Caco-2 (cell line): ENCODE measurements at regions not wholly inside any gene's neighbourhood (a gene's known extent, or its start where the extent isn't known, plus 50 kb on each side); places are given as distances from the start of the nearest gene placed in this dataset.
"Not testable (repeated sequence)": the region's sequence is repeated elsewhere in the genome, so short reads cannot be mapped to it uniquely, and the experiment has no call there.

Experiments used
- BruUV-seq: library from RNA; stranded (reverse); fragments of 400-500 nt; replicated peaks from 2 replicates; lab custom pipeline; 2021; lab: Mats Ljungman, UMichigan
- CTCF ChIA-PET: fragments of 300-600 bp; sonication (Branson Sonifier 250); formaldehyde crosslinking; loops from one replicate; lab custom pipeline; 2022; ENCODE audit warnings: antibody characterized with exemption; lab: Charles Lee
- POLR2A ChIA-PET: fragments of 300-600 bp; sonication (Branson Sonifier 250); formaldehyde crosslinking; loops from one replicate; lab custom pipeline; 2022; ENCODE audit warnings: antibody characterized with exemption; lab: Charles Lee
- DNase-seq, 2 experiments: peaks; one replicate each; pipeline versions ENCODE4 v3.0.0 to v3.0.0-alpha.2; 2020 to 2022
- H3K27me3 ChIP-seq: replicated peaks from 2 replicates; pipeline ENCODE4 v1.6.0; 2011; ENCODE audit warnings: low read length; ENCODE audit not compliant: control insufficient read depth, insufficient read depth
- H3K36me3 ChIP-seq: 2 replicates; pipeline ENCODE4 v1.5.1; 2011; ENCODE audit warnings: low read length; ENCODE audit not compliant: control insufficient read depth, insufficient read depth
- H3K4me1 ChIP-seq: fragments of 250-450 bp; sonication (Bioruptor Pico); 2 replicates; pipeline ENCODE4 v1.5.1; 2020; ENCODE audit warnings: mild to moderate bottlenecking
- H3K4me3 ChIP-seq: 2 replicates; pipeline ENCODE4 v1.5.1; 2011; ENCODE audit warnings: low read depth, mild to moderate bottlenecking, control low read depth, low read length
- H3K9me3 ChIP-seq: fragments of 250-450 bp; sonication (Bioruptor Pico); 2 replicates; pipeline ENCODE4 v1.5.1; 2020; ENCODE audit warnings: mild to moderate bottlenecking, moderate library complexity
- H3K27ac Mint-ChIP-seq: one replicate; pipeline ENCODE4 v1.8.0; 2022; ENCODE audit warnings: mixed read lengths; ENCODE audit not compliant: unreplicated experiment
- H3K27me3 Mint-ChIP-seq: one replicate; pipeline ENCODE4 v1.8.0; 2022; ENCODE audit warnings: mixed read lengths; ENCODE audit not compliant: insufficient read depth, unreplicated experiment
- H3K36me3 Mint-ChIP-seq: one replicate; pipeline ENCODE4 v1.8.0; 2022; ENCODE audit warnings: mild to moderate bottlenecking, mixed read lengths; ENCODE audit not compliant: insufficient read depth, unreplicated experiment
- H3K4me1 Mint-ChIP-seq: one replicate; pipeline ENCODE4 v1.8.0; 2022; ENCODE audit warnings: low read depth, mixed read lengths; ENCODE audit not compliant: unreplicated experiment
- H3K4me3 Mint-ChIP-seq: one replicate; pipeline ENCODE4 v1.8.0; 2022; ENCODE audit warnings: mild to moderate bottlenecking, moderate library complexity, mixed read lengths; ENCODE audit not compliant: unreplicated experiment
- H3K9me3 Mint-ChIP-seq: one replicate; pipeline ENCODE4 v1.8.0; 2022; ENCODE audit warnings: mixed read lengths; ENCODE audit not compliant: unreplicated experiment
- intact Hi-C: fragments of 100-400 bp; cut with micrococcal nuclease; formaldehyde crosslinking; loops from one replicate; pipeline ENCODE4 v1.10.0; 2022; ENCODE audit not compliant: unreplicated experiment
- TF ChIP-seq, protein P1 (sequence below), 2 experiments: fragments of 200-600 bp in 1 of 2; IDR thresholded peaks; 1 replicate in 1 of 2; 2 replicates in 1 of 2; pipeline versions ENCODE4 v1.5.1 to v1.8.0; 2011 to 2022; ENCODE audit warnings: antibody characterized with exemption in 1 of 2, control low read depth in 1 of 2, inconsistent platforms in 1 of 2, low read depth in 1 of 2, low read length in 1 of 2, mild to moderate bottlenecking in 1 of 2, moderate library complexity in 1 of 2; ENCODE audit not compliant: insufficient read depth in 1 of 2, severe bottlenecking in 1 of 2, unreplicated experiment in 1 of 2

DNA sequence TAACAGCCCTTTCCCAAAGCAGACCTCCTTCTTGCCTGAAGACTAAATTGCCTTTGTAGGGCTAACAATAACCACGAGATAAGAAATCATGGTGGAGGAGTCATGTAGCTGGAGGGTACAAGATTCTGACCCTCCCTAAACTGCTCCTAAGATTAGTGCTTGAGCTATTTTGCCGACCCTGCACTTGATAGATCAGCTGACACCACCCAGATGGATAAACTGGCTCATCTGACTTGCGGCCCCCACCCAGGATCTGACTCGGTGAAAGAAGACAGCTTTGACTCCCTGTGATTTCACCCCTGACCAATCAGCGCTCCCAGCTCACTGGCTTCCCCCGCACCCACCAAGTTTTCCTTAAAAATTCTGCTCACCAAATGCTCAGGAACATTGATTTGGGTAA lies 57.6 kb upstream of the UNC93A start:
- ChIA-PET POLR2A (interaction anchor here (0.7 kb wide), 1 partner anchor 37 kb away, joined by 4 read pairs; no protein-coding TSS in a partner anchor), CTCF (no interaction called here)
- Histone ChIP-seq H3K36me3 (no peaks in the 10 kb centered on the region), H3K9me3 (no peaks in the 10 kb centered on the region), H3K4me1 (peaks cover 36% of the 10 kb centered on the region), H3K4me3 (no peak overlapping the region), H3K27me3 (no peaks in the 10 kb centered on the region)
- no TSS peak for BruUV-seq
- Mint-ChIP-seq H3K27me3 (no peaks in the 10 kb centered on the region), H3K36me3 (no peaks in the 10 kb centered on the region), H3K27ac (no peak overlapping the region), H3K9me3 (no peaks in the 10 kb centered on the region), H3K4me3 (no peak overlapping the region), H3K4me1 (peaks cover 42% of the 10 kb centered on the region)
- intact Hi-C loops, result loop anchor here (2.0 kb wide), 1 partner anchor 35 kb away; no protein-coding TSS in a partner anchor
- TF ChIP-seq, protein P1, sequence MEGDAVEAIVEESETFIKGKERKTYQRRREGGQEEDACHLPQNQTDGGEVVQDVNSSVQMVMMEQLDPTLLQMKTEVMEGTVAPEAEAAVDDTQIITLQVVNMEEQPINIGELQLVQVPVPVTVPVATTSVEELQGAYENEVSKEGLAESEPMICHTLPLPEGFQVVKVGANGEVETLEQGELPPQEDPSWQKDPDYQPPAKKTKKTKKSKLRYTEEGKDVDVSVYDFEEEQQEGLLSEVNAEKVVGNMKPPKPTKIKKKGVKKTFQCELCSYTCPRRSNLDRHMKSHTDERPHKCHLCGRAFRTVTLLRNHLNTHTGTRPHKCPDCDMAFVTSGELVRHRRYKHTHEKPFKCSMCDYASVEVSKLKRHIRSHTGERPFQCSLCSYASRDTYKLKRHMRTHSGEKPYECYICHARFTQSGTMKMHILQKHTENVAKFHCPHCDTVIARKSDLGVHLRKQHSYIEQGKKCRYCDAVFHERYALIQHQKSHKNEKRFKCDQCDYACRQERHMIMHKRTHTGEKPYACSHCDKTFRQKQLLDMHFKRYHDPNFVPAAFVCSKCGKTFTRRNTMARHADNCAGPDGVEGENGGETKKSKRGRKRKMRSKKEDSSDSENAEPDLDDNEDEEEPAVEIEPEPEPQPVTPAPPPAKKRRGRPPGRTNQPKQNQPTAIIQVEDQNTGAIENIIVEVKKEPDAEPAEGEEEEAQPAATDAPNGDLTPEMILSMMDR (IDR thresholded peaks at IDR 0.05; ENCODE audit: insufficient read depth in 1 of 2, low read depth in 1 of 2, low read length in 1 of 2, severe bottlenecking in 1 of 2, unreplicated experiment in 1 of 2), result no peak
- no peak for DNase-seq

DNA sequence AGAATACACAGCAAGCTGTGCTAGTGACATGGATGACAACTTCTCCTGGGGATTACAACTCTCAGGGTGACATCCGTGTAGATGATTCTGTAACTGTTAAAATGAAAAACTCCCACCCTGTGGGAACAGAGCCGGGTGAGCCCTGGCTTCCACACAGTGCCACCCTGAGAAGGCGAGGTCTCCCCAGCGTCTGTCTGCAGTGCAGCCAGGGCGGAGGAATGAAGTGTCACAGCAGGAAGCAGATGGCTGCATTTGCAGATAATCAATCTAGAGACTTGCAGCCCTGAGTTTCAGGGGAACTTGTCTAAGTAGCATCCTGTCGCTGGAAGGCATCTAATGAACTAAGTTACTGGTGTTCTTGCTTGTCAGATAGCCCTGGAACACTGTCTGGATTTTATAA lies 56.5 kb upstream of the UNC93A start:
- H3K36me3 Mint-ChIP-seq, BruUV-seq, POLR2A ChIA-PET, H3K9me3 Mint-ChIP-seq, H3K9me3 ChIP-seq, intact Hi-C loops, H3K4me3 Mint-ChIP-seq, CTCF ChIA-PET, H3K4me3 ChIP-seq, DNase-seq, H3K27ac Mint-ChIP-seq, H3K27me3 Mint-ChIP-seq, H3K27me3 ChIP-seq, H3K36me3 ChIP-seq: not testable (repeated sequence)
- H3K4me1 ChIP-seq, result peaks cover 47% of the 10 kb centered on the region
- H3K4me1 Mint-ChIP-seq, result peaks cover 42% of the 10 kb centered on the region

DNA sequence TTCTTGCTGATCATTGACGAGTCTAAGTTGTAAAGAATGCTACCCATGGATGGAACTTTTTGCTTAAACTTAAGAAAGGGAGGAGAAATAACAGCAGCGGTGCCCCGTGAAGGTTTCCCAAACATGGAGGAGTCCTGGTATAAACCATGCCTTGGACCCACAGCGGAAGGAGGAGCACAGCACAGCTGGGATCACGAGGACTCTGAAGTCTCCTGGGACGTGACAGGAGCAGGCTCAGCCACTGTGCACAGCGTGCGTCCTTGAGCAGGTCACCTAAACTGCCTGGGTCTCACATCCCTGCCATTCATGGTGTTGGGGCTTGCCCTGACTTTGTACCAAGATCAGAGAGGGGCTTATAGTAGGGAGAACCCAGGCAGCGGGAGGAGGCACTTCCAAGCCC lies 56.1 kb upstream of the UNC93A start:
- Histone ChIP-seq H3K36me3 (no peaks in the 10 kb centered on the region), H3K27me3 (no peaks in the 10 kb centered on the region), H3K4me1 (peaks cover 51% of the 10 kb centered on the region), H3K4me3 (no peak overlapping the region), H3K9me3 (no peaks in the 10 kb centered on the region)
- Mint-ChIP-seq H3K27me3 (no peaks in the 10 kb centered on the region), H3K4me3 (no peak overlapping the region), H3K36me3 (no peaks in the 10 kb centered on the region), H3K9me3 (no peaks in the 10 kb centered on the region), H3K27ac (no peak overlapping the region), H3K4me1 (peaks cover 40% of the 10 kb centered on the region)
- no TSS peak for BruUV-seq
- intact Hi-C loops, result no loop called here
- ChIA-PET CTCF (no interaction called here), POLR2A (no interaction called here)
- no peak for DNase-seq
- TF ChIP-seq, protein P1 (IDR thresholded peaks at IDR 0.05; ENCODE audit: insufficient read depth in 1 of 2, low read depth in 1 of 2, low read length in 1 of 2, severe bottlenecking in 1 of 2, unreplicated experiment in 1 of 2), result no peak
